H1 (cell line): ENCODE measurements at regions not wholly inside any gene's neighbourhood (a gene's known extent, or its start where the extent isn't known, plus 50 kb on each side); places are given as distances from the start of the nearest gene placed in this dataset.

ENCODE experiments used
- GABPA ChIP-seq: IDR thresholded peaks from 2 replicates; pipeline ENCODE4 v1.6.1; 2011; ENCODE audit warnings: mild to moderate bottlenecking, low read length, moderate library complexity, borderline replicate concordance; ENCODE audit not compliant: insufficient read depth
- JUN ChIP-seq: IDR thresholded peaks from 2 replicates; pipeline ENCODE4 v1.6.1; 2011; ENCODE audit warnings: low read depth, mild to moderate bottlenecking, improper control_type of control experiment, low read length
- KDM1A ChIP-seq: fragments of 200-600, 300-600 bp; sonication (generic); IDR thresholded peaks from 2 replicates; pipeline ENCODE4 v1.7.1; 2016; ENCODE audit warnings: mild to moderate bottlenecking, low read length, borderline replicate concordance
- NANOG ChIP-seq: IDR thresholded peaks from 2 replicates; pipeline ENCODE4 v1.6.1; 2011; ENCODE audit warnings: low read length, low read depth, mild to moderate bottlenecking, inconsistent platforms; ENCODE audit not compliant: insufficient read depth, poor library complexity, severe bottlenecking

- TF ChIP-seq GABPA: no peak
- no peak for TF ChIP-seq NANOG
- TF ChIP-seq KDM1A: no peak
- TF ChIP-seq JUN: no peak
- TF ChIP-seq, all 59 proteins: peak for 2
Measured at GRCh38 chr18:34031810-34032209, 192.9 kb downstream of the NOL4 start (continued).
